Left hindlimb (tissue), 1 donor: ENCODE measurements at regions not wholly inside any gene's neighbourhood (a gene's known extent, or its start where the extent isn't known, plus 50 kb on each side); places are given as distances from the start of the nearest gene placed in this dataset.
"Not testable (repeated sequence)": the region's sequence is repeated elsewhere in the genome, so short reads cannot be mapped to it uniquely, and the experiment has no call there.

Experiments used
- DNase-seq: peaks from one replicate; pipeline ENCODE4 v3.0.0-alpha.2; 2018

DNA sequence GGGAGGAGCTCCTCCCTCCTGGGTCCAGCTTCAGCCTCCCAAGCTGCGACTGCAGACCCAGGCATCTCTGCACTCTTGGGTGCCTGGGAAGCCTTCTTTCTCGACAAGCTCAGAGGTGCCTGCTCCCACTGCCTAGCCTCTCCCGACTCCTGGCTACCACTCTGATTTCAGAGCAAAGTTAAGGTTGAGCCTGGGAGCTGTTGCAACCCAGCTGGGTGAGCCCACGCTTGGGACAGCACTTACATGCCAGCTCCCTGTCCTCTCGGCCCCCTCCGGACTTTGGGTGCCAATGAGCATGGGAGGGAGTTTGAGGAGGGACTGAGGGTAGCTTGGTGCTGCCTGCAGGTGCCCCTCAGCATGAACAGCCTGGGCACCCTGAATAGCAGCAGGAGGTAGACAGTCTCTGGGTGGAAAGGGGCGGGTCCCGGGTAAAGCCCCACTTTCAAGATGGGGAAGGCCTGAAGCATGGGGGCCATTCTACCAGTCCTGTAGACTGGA is 1383.4 kb upstream of the PCDH20 start:
- no peak for DNase-seq

DNA sequence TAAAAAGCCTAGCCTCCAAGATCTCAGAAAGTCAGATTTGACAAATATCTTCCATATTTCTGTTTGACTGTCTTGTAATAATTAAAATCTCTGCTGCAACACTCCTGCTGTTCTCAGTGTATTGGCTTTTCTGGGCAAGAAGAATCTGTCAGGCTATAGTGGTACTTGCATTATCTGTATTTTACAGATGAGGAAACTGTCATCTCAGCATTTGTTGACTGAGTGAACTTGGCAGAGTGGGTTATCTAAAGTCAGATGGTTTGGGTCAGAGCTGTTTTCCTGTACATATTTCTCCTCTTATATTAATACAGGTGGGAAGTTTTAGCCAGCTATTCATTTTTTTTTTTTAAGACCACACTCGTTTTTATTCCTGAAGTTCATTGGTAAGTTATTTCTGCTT is 1378.2 kb upstream of the PCDH20 start:
- no peak for DNase-seq

DNA sequence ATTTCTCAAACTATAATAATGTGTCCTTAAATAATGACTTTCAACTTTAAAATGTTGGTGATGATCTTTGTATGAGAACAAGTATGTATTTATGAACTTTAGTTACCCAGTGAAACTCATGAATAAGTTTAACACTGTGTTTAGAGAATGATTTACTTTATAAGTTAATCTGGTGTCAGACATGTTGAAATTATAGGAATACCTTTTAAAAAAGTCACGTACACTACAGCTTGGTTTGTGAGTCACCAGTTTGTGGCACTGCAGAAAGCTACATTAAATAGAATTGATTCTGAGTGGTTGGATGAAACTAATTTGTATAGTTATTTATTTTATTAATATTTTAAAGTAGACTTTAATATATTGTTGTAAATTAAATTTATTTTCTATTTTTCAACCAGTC is 1366.2 kb upstream of the PCDH20 start:
- no peak for DNase-seq

DNA sequence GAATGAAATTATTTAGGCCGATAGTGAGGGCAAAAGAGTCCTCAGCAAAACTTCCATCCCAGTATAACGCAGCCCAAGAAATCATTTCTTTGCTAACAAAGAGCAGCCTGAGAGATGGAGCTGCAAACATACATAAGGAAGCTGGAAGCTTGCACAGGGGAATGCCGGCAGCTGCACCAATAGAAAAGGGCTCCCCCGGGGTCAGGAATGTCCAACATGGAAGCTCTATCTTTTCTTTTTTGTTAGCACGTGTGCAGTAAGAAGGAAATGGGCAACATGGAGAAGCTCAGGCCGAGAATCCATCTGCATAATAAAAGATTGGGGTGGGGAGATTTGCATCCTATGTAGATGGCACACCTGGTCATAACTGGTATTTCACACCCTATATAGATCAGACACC is 1363.5 kb upstream of the PCDH20 start:
- DNase-seq: no peak

DNA sequence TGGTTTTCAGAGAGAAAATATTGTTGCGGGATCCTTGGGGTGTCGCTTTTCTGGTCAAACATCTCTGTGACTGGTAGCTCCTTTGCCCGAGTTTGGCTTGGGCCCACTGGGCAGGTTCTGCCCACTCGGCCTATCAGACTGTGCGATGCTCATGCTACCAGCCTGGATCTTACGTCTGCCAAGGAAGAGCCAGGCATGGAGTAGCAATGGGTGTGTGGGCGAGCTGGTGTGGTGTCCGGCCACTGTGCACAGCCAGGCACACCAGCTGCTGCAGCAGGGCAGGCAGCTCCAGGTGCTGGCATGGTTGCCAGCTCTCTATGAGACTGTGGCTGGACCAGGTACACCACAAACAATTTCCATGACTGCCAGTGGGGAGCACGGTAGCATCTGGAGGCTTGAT is 1351.8 kb upstream of the PCDH20 start:
- no peak for DNase-seq

DNA sequence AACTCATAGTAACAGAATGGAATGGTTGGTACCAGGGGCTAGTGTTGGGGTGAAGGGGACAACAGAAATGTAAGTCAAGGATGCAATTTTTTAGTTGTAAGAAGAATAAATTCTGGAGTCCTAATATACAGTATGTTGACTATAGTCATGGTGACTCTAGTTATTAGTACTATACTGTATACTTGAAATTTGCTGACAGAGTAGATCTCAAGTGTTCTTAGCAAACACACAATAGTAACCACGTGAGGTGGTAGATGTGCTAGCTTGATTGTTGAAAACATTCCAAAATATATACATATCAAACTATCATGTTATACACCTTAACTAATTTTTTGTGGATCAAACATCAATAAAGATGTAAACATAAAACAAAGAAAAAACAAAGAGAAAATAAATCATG is 1345.1 kb upstream of the PCDH20 start:
- no peak for DNase-seq

DNA sequence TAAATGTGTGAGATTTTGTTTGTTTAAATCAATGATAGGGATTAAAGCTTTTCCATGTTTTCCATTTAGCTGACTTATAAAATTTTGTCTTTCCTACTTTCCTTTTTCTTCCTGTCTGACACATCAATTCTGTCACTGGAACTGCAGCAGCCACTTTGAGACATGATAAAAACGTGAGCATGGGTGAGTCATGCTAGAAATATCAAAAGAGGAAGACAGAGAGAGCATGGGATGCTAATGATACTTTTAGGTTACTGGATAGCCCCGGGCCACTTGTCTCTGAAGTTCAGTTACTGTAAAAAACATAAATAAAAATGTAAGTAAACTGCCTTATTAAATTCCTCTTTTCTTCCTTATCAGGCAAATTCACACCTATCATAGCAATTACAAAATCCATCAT is 1332.0 kb upstream of the PCDH20 start:
- DNase-seq: no peak

DNA sequence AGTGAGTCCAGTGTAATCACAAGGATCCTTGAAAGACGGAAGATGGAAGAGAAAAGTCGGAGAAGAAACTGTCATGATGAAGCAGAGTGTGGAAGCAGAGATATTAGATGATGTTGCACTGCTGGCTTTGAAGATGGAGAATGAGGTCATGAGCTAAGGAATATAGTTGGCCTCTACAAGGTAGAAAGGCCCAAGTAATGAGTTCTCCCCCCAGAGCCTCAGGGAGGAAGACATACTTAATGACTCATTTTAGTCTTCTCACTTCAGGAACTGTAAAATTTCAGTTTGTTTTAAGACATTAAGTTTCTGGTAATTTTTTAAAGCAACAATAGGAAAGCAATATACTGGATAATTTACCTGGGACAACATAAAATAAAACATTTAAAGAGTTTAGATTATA is 1331.5 kb upstream of the PCDH20 start:
- no peak for DNase-seq

DNA sequence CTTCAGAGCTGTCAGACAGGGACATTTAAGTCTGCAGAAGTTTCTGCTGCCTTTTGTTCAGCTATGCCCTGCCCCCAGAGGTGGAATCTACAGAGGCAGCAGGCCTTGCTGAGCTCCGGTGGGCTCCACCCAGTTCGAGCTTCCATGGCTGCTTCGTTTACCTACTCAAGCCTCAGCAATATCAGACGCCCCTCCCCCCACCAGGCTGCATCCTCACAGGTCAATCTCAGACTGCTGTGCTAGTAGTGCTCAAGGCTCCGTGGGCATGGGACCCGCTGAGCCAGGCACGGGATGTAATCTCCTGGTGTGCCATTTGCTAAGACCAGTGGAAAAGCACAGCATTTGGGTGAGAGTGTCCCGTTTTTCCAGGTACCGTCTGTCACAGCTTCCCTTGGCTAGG is 1314.1 kb upstream of the PCDH20 start:
- DNase-seq: not testable (repeated sequence)

DNA sequence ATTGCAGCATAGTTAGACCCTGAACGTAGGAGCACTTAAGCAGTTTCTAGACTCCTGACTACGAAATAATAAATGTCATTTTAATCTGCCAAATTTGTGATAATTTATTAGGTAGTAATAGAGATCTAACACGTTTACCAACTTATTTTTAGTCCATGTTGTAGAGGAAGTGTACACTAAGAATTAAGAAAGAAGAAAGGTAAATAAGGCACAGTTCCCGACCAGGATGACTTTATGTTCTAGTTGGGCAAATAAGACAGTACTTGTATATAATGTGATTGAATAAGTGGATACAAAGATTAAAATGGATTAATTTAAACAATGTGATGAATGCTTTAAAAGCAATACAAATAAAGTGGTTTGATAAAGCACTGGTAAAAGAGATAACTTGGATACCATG is 1306.2 kb upstream of the PCDH20 start:
- DNase-seq: no peak

DNA sequence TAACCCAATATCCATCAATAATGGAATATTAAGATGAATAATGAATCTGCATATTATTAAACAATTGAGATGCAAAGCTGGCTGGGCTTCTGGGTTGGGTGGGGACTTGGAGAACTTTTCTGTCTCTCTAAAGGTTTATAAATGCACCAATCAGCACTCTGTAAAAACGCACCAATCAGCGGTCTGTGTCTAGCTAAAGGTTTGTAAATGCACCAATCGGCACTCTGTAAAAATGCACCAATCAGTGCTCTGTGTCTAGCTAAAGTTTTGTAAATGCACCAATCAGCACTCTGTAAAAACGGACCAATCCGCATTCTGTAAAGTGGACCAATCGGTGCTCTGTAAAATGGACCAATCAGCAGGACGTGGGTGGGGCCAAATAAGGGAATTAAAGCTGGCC is 1296.3 kb upstream of the PCDH20 start:
- DNase-seq: not testable (repeated sequence)

DNA sequence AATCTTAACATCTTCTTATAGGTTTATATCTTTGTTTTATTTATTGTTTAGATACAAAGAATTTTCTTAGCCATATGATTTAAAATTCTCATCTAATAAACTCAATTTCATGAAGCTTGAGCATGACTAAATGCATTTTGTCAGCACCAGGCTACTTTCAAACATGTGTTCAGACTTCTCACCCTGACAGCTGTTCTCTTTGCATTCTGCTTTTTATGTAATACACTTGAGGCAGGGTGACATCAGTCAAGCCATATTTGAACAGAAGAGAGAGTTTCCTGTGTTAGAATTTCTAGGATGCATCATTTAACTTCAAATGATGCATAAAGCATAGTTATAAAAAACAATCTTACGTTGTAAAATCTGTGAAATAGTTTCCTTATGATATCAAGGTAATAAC is 1295.1 kb upstream of the PCDH20 start:
- no peak for DNase-seq

DNA sequence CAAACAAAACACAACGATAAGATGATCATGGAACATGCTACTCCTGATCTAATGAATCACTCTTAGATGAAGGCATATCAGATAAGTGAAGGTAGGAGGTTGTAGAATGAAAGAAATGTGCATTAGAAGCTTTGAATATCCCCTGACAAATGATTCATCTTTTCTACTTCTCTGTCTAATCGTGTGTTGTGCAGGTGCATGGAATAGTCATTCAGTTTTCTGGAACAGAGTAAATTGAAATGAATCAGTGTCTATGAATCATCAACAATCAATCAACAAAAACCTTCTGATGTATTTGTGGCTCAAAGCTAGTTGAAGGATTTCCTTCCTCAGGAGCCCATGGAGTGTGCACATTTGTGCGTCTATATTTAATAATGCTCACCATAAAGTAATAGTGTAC is 1290.4 kb upstream of the PCDH20 start:
- DNase-seq: no peak

DNA sequence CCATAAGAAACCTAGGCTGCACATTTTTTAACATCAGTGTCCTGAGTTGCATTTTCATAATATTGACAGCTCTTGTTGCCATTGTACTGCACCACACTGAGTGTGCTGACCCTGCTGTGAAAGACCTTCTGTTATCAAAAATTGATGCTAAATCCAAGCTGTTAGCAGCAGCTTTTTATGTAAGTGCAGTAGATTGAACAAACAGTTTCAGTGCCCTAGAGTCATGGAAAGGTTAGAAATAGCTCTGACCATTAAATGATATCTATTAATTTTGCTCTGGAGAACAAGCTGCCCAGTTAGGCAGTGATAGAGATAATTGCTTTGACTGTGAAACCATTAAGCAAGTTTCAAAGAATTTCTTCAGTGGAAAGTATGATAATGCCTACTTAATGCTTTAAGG is 1289.2 kb upstream of the PCDH20 start:
- no peak for DNase-seq

DNA sequence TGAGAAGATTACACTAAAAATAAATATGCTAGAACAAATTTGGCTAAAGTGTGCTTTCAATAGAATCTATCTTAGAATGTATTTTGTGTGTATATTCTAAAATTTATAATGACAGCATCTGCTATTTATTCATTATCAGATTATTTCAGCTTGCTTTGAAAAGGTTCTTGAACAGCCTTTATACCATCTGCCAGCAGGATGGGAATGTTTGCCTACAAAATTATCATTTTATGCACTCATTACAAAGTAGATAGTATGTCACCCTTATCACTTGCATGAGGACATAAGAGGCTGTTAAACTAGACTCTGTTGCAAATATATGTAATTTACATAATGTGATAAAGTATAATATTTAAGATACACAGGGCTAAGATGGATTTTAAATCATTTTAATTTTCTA is 1286.9 kb upstream of the PCDH20 start:
- DNase-seq: no peak

DNA sequence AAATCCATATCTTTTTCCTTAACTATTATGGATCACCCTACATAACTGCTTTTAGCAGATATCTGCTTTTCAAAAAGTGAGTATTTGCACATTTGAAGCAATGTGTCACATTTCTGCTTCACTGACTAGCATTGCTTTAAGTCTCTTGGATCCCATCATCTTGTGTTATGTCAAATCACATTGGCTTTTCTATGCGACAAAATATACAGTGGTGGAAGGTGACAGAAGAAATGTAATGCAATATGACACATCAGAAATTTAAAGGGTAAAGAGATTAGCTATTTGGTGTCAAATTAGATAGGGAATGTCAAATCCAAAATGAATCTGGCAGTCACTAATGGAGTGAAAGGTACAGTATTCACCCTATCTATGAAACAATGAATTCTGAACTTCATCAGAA is 1282.1 kb upstream of the PCDH20 start:
- DNase-seq: no peak

DNA sequence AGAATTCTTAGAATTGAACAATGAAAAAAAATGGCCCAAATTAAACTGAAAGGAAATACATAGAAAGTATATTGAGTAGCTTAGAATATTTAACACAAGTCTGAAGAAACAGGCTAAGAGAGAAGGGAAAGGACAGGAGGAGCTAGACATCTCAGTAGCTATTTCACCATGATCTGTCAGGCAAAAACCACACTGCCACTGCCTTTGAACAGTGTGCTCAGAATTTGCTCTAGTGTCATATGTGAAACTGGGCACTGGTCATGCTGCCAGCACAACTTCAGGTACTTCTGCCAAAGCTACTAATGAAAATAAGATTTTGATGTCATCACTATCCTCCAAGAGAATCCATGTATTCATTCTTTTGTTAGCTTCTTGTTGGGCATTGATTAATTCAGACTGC is 1280.8 kb upstream of the PCDH20 start:
- no peak for DNase-seq

DNA sequence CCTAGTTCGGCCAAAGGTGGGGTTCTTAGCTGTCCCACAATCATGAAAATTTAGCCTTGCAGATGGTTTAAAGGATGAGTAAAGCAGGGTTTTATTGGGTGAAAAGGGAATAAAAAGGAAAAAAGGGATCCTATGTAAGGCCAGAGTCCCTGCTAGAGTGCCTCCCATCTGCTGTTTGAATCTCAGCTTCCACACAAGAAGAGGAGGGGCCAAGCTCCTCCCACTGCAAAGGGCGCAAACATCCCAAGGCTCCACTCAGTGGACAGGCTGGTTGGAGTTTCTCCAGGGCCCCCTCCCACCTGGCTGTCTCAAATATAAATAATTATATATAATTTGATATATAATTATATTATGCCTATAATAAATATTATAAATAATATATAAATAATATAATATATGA is 1272.1 kb upstream of the PCDH20 start:
- peak; percentile 26 for DNase-seq

DNA sequence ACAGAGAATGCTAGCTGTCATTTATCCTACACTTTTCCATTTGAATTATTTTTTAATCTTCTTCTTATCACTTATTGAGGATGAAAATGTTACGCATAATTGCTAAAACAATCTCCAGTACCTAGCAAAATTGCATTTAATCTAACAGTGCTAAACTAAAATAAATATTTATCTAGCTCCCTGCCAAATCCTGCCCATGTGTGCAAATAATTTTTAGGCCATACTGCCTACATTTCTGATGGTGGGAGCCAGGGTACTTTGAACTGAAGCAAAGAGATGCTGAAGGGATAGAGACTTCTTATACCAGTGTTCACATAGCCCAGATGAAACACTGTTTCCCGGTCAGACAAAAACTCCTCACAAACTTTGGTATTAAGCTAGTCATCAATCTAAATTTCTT is 1268.7 kb upstream of the PCDH20 start:
- DNase-seq: no peak

DNA sequence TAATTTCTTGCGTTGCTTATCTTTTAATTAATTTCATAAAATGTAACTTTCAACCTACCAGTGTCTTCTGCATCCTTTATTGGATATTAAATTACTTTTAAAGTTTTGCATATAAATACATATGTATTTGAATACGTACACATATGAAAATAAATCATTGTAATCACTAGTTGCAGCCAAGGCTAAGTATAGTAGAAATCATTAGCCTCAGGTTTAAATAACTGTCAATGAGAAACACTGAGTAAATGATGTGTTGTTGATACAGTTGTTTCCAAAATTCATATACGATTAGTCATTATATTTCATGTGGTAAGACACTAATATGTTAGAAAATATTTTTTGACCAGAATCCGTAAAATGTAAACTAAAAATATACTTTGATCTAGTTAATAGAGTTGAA is 1267.1 kb upstream of the PCDH20 start:
- DNase-seq: no peak

DNA sequence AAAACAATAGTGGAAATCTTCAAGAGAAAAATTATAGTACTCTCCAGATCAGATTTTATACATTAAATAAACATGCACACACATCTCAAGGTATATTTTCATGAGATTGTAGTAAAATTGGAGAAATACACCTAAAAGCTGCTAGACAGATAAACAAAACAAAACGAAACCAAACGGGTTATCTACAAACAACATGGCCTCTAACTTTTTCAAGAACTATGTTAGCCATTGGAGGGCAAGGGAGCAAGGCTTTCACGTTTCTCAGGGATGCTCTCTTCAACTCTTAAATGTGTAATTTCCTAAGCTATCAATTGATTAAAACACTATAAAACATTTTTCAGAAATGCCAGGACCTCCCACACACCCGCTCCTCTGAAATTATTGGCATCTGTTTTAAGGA is 1262.4 kb upstream of the PCDH20 start:
- no peak for DNase-seq

DNA sequence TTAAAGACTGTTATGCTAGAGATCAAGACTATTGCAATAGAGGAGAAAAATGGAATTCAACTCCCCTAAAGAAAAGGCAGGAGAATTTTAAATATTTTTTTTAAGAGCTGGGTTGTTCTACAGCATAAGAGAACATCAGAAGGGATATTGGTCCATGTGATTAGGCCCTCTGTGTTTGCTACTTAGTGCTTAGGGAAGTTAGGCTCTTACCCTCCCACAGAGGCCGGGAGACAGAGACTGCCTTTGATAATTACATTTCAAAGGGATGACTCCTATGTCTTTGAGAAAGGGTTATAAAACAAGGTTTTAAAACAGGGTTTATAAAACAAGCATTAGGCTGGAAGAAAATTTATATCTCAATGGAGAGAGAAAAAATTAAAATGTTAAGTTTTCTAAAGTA is 1248.1 kb upstream of the PCDH20 start:
- no peak for DNase-seq

DNA sequence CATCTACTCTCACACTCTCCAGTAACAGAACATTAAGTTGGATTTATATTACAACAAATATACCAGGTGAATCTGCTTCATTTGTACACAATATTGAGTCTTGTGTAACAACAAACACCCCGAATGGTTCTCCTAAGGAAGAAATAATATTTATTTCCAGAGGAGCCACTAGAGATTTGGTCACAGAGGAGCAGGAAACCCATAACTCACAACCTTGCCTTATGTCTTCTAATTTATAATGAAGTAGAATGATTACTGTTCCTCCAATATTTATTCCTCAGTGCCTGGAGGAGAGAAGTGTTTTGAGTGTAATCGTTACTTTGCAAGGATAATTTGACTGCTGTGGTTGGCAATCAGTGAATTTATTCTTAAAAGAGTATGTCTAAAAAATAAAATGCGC is 1243.7 kb upstream of the PCDH20 start:
- no peak for DNase-seq

DNA sequence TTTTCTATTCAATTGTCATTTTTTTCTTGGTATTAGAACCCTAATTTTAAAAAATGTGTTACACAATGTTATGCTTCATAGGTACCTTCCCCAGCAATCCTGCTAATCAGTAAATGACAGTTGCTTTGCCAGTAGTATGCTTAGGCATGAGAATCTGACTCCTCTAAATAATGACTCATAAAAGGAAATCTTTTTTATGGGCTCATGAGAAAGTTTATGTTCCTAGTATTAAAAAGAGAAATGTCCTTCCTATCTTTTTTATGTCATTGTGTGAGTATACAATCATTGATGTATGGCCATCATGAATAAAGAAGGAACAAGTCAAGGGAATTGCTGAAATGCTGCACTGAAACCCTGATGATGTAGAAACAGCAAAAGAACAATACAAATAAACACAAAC is 1237.7 kb upstream of the PCDH20 start:
- no peak for DNase-seq

DNA sequence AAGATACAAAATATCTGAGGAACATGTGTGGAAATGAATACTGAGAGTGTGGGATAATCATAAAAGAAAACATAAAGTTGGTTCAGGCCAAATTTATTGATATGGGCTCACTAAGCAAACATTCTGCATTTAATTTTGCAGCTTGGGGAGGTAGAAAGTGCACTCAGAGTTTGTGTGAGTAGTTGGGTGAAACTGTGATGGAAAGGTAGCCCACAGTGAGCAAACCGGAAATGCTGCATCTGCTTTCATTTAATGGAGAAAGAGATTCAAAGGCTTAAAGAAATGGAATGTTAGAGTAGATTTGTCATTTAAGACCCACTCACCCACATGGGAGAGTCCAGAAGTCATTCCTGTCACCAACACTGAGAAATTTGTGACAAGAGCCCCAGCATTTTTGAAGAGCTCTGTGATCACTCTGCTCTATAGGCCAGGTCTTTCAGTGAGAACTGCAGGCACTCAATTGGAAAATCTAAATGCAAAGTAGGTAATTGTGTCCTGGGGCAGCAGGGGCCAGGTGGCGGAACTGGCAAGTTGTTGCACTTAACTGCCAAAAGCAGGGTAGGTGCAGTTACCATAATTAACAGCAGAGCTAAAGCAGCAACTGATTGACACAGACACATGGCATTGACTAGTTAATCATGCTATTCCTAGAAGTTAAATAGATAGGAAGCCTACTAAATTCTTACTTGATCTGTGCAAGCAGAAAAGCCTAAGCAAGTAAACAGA is 1228.3 kb upstream of the PCDH20 start:
- DNase-seq: no peak
